PC-9 (cell line): ENCODE measurements at regions not wholly inside any gene's neighbourhood (a gene's known extent, or its start where the extent isn't known, plus 50 kb on each side); places are given as distances from the start of the nearest gene placed in this dataset.

ENCODE experiments used
- BruUV-seq: library from RNA; stranded (reverse); fragments of 400-500 nt; replicated peaks from 2 replicates; lab custom pipeline; 2021; lab: Mats Ljungman, UMichigan
- CTCF ChIA-PET: fragments of 300-600 bp; sonication (Branson Sonifier 250); formaldehyde crosslinking; loops from one replicate; lab custom pipeline; 2022; ENCODE audit warnings: antibody characterized with exemption; lab: Charles Lee
- POLR2A ChIA-PET: fragments of 300-600 bp; sonication (Branson Sonifier 250); formaldehyde crosslinking; loops from one replicate; lab custom pipeline; 2022; ENCODE audit warnings: antibody characterized with exemption; ENCODE audit not compliant: unreplicated experiment; lab: Charles Lee
- DNase-seq, 2 experiments: peaks; one replicate each; pipeline versions ENCODE4 v3.0.0 to v3.0.0-alpha.2; 2015 to 2022; ENCODE audit warnings: mixed read lengths in 1 of 2
- H2AFZ ChIP-seq: fragments of 200-600 bp; sonication (generic); 2 replicates; pipeline ENCODE4 v1.8.1; 2017; ENCODE audit warnings: antibody characterized with exemption
- H3F3A ChIP-seq: fragments of 200-600 bp; sonication (generic); 2 replicates; pipeline ENCODE4 v1.8.1; 2017; ENCODE audit warnings: antibody characterized with exemption, mild to moderate bottlenecking, low read depth; ENCODE audit not compliant: insufficient read depth
- H3K27ac ChIP-seq: fragments of 200-600 bp; sonication (generic); 2 replicates; pipeline ENCODE4 v1.6.1; 2016; ENCODE audit warnings: mixed run types
- H3K27me3 ChIP-seq: fragments of 200-600 bp; sonication (generic); 2 replicates; pipeline ENCODE4 v1.6.1; 2016; ENCODE audit warnings: low read depth, mixed run types; ENCODE audit not compliant: insufficient read depth
- H3K36me3 ChIP-seq: fragments of 200-600 bp; sonication (generic); 2 replicates; pipeline ENCODE4 v1.6.1; 2016; ENCODE audit warnings: low read depth, mixed run types
- H3K4me1 ChIP-seq: fragments of 200-600 bp; sonication (generic); replicated peaks from 2 replicates; pipeline ENCODE4 v1.6.1; 2016; ENCODE audit warnings: mixed run types; ENCODE audit not compliant: insufficient read depth
- H3K4me2 ChIP-seq: fragments of 200-600 bp; sonication (generic); 2 replicates; pipeline ENCODE4 v1.6.1; 2017; ENCODE audit warnings: mixed run types
- H3K4me3 ChIP-seq: fragments of 200-600 bp; sonication (generic); 2 replicates; pipeline ENCODE4 v1.6.1; 2016; ENCODE audit warnings: mixed run types
- H3K79me2 ChIP-seq: fragments of 200-600 bp; sonication (generic); 2 replicates; pipeline ENCODE4 v1.6.1; 2017; ENCODE audit warnings: low read depth, mixed run types
- H3K9me2 ChIP-seq: fragments of 200-600 bp; sonication (generic); 2 replicates; pipeline ENCODE4 v1.8.1; 2017; ENCODE audit warnings: mild to moderate bottlenecking; ENCODE audit not compliant: insufficient read depth
- H3K9me3 ChIP-seq: fragments of 200-600 bp; sonication (generic); 2 replicates; pipeline ENCODE4 v1.8.1; 2016; ENCODE audit warnings: low read depth; ENCODE audit not compliant: insufficient read depth
- H4K20me1 ChIP-seq: fragments of 200-600 bp; sonication (generic); 2 replicates; pipeline ENCODE4 v1.8.1; 2017; ENCODE audit not compliant: insufficient read depth
- CTCF ChIP-seq: fragments of 200-600 bp; sonication (generic); conservative IDR thresholded peaks from 2 replicates; pipeline ENCODE4 v1.6.1; 2017; ENCODE audit warnings: mixed run types, antibody characterized with exemption, mild to moderate bottlenecking, moderate library complexity
- EZH2 ChIP-seq: fragments of 200-600 bp; sonication (generic); IDR thresholded peaks from 2 replicates; pipeline ENCODE4 v1.8.0; 2017; ENCODE audit warnings: antibody characterized with exemption, low read depth
- intact Hi-C: fragments of 100-400 bp; cut with micrococcal nuclease; formaldehyde crosslinking; loops from one replicate; pipeline ENCODE4 v1.10.0; 2022; ENCODE audit not compliant: unreplicated experiment

GRCh38 chr2:7972670-7973069 is 709.2 kb upstream of the ID2 start:
- Histone ChIP-seq H3K79me2 (no peaks in the 10 kb centered on the region), H3K4me2 (no peak overlapping the region), H3K27ac (no peak overlapping the region), H3K27me3 (peaks cover 87% of the 10 kb centered on the region), H3K36me3 (no peaks in the 10 kb centered on the region), H3F3A (no peaks in the 10 kb centered on the region), H3K4me1 (no peaks in the 10 kb centered on the region), H3K9me3 (no peaks in the 10 kb centered on the region), H2AFZ (no peak overlapping the region), H4K20me1 (0 out of 2 replicates have a peak, but pooled peaks cover 3% of the 10 kb centered on the region), H3K9me2 (no peaks in the 10 kb centered on the region), H3K4me3 (no peak overlapping the region)
- TF ChIP-seq EZH2: no peak
- TF ChIP-seq CTCF: no peak
- ChIA-PET POLR2A (no interaction called here), CTCF (no interaction called here)
- intact Hi-C loops: no loop called here
- no TSS peak for BruUV-seq
- DNase-seq: no peak

DNA sequence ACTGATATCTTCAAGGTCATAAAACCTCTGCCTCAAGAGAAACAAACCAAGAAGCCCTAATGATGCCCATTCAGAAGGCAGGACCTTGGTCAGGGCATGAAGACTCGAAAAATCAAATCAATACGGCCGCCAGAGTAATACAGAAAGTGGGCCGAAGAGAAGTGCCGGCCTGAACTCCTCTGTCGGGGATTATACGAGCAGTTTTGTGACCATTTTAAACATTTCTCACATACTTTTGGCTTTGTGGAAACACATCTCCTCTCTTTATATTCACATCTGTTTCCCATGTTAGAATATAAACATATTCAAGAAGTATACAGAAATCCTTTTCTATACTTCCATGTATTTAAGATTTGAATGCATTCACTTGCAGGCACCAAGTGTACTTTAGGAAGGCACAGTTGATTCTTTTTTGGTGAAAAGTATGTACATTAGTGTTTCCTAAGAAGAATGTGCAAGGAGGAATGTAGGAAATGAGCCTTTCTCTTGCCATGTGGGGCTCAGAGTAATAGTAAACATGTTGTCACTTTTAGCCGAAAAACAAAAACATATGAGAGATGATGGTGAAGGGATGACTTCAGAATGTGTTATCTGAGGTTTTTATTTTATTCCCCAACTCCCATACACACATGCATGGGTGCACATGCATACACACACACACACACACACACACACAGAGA is 707.9 kb upstream of the ID2 start:
- POLR2A ChIA-PET: no interaction called here
- H3K4me3 ChIP-seq: no peak overlapping the region
- no peaks in the 10 kb centered on the region for H3F3A ChIP-seq
- TF ChIP-seq EZH2: no peak
- no peak for TF ChIP-seq CTCF
- no peak overlapping the region for H3K27ac ChIP-seq
- no peak overlapping the region for H2AFZ ChIP-seq
- H3K9me3 ChIP-seq: no peaks in the 10 kb centered on the region
- H3K4me1 ChIP-seq: no peaks in the 10 kb centered on the region
- H3K36me3 ChIP-seq: no peaks in the 10 kb centered on the region
- peaks cover 91% of the 10 kb centered on the region for H3K27me3 ChIP-seq
- no TSS peak for BruUV-seq
- DNase-seq: no peak
- CTCF ChIA-PET: no interaction called here
- 0 out of 2 replicates have a peak, but pooled peaks cover 3% of the 10 kb centered on the region for H4K20me1 ChIP-seq
- H3K79me2 ChIP-seq: no peaks in the 10 kb centered on the region
- intact Hi-C loops: no loop called here
- H3K9me2 ChIP-seq: no peaks in the 10 kb centered on the region
- H3K4me2 ChIP-seq: no peak overlapping the region

- ChIA-PET POLR2A (no interaction called here), CTCF (no interaction called here)
- Histone ChIP-seq H2AFZ (no peak overlapping the region), H3F3A (no peaks in the 10 kb centered on the region), H3K36me3 (no peaks in the 10 kb centered on the region), H3K4me2 (no peak overlapping the region), H3K9me2 (no peaks in the 10 kb centered on the region), H3K4me3 (no peak overlapping the region), H4K20me1 (0 out of 2 replicates have a peak, but pooled peaks cover 3% of the 10 kb centered on the region), H3K9me3 (no peaks in the 10 kb centered on the region), H3K27me3 (peaks cover 86% of the 10 kb centered on the region), H3K79me2 (no peaks in the 10 kb centered on the region), H3K4me1 (no peaks in the 10 kb centered on the region), H3K27ac (no peak overlapping the region)
- TF ChIP-seq CTCF: no peak
- TF ChIP-seq EZH2: no peak
- intact Hi-C loops: no loop called here
- BruUV-seq: no TSS peak
- DNase-seq: no peak
These were observed 706.9 kb upstream of the ID2 start for GRCh38 chr2:7974936-7975335.
